Nephron progenitor cell (in vitro differentiated cells): ENCODE measurements at regions not wholly inside any gene's neighbourhood (a gene's known extent, or its start where the extent isn't known, plus 50 kb on each side); places are given as distances from the start of the nearest gene placed in this dataset.

Source experiments
- DNase-seq: peaks from one replicate; pipeline ENCODE4 v3.0.0; 2021
- H3K27ac Mint-ChIP-seq: 2 replicates; pipeline ENCODE4 v1.8.0; 2021; ENCODE audit warnings: mild to moderate bottlenecking, moderate library complexity, mixed read lengths
- H3K27me3 Mint-ChIP-seq: 2 replicates; pipeline ENCODE4 v1.8.0; 2021; ENCODE audit warnings: mild to moderate bottlenecking, low read depth, mixed read lengths; ENCODE audit not compliant: poor library complexity
- H3K36me3 Mint-ChIP-seq: 2 replicates; pipeline ENCODE4 v1.8.0; 2021; ENCODE audit warnings: low read depth, mixed read lengths
- H3K4me1 Mint-ChIP-seq: 2 replicates; pipeline ENCODE4 v1.8.0; 2021; ENCODE audit warnings: mixed read lengths
- H3K4me3 Mint-ChIP-seq: 2 replicates; pipeline ENCODE4 v1.8.0; 2021; ENCODE audit warnings: mild to moderate bottlenecking, moderate library complexity, mixed read lengths
- H3K9me3 Mint-ChIP-seq: 2 replicates; pipeline ENCODE4 v1.8.0; 2021; ENCODE audit warnings: mild to moderate bottlenecking, moderate library complexity, mixed read lengths
- CTCF ChIP-seq: fragments of 200-600 bp; sonication (generic); IDR thresholded peaks from 2 replicates; pipeline ENCODE4 v1.5.0; 2021; ENCODE audit warnings: antibody characterized with exemption

DNA sequence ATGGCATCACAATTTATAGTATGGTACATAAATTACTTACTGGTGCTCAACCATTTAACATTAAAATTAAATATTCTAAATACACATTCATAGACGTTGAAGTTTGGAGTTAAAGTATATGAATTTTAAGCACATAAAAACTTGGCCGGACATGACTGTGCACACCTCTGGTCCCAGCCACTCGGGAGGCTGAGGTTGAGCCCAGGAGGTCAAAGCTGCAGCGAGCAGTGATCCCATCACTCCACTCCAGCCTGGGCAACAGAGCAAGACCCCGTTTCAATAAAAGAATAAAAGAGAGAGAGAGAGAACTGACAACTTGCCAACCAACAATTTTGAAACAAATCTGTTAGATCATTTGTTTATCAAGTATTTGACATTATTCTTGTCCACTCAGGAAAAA lies 943.3 kb upstream of the KCND2 start:
- no peak for DNase-seq
- no peak for TF ChIP-seq CTCF
- H3K4me3 Mint-ChIP-seq, result no peak overlapping the region
- H3K27me3 Mint-ChIP-seq, result peaks cover 3% of the 10 kb centered on the region
- H3K36me3 Mint-ChIP-seq, result no peaks in the 10 kb centered on the region
- H3K4me1 Mint-ChIP-seq, result no peaks in the 10 kb centered on the region
- H3K9me3 Mint-ChIP-seq, result no peaks in the 10 kb centered on the region
- H3K27ac Mint-ChIP-seq, result no peak overlapping the region

DNA sequence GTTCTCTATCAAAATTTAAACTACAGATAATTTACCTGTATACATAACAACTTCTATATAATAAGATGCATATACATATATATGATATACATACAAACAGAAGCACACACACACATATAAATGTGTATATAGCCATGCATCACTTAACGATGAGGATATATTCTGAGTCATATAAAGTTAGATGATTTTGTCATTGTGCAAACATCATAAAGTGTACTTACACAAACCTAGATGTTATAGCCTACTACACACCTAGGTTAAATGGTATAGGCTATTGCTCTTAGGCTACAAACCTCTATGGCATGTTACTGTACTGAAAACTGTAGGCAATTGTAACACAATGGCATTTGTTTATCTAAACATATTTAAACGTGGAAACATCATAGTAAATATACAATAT lies 937.6 kb upstream of the KCND2 start:
- DNase-seq, result no peak
- no peak overlapping the region for H3K4me3 Mint-ChIP-seq
- no peaks in the 10 kb centered on the region for H3K36me3 Mint-ChIP-seq
- H3K9me3 Mint-ChIP-seq, result no peaks in the 10 kb centered on the region
- peaks cover 3% of the 10 kb centered on the region for H3K27me3 Mint-ChIP-seq
- no peak overlapping the region for H3K27ac Mint-ChIP-seq
- no peak for TF ChIP-seq CTCF
- H3K4me1 Mint-ChIP-seq, result no peaks in the 10 kb centered on the region

DNA sequence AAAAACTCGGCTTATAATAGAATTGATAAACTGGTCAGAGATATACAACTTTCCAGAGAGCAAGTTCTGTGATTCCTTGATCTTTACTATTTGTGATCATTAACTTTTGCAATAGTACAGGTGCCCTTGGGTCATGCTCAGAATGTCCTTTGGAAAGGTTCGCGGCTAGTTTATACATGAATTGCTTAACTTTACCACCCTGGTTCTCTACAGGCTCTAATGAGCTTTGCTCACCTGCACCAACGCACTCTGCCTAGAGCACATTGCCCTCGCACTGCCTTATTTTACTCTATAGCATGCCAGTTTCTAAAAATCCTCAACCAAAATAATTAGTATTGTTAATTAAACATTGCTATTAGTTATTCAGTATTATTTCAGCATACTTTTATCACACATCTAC lies 931.2 kb upstream of the KCND2 start:
- H3K9me3 Mint-ChIP-seq, result no peaks in the 10 kb centered on the region
- no peak overlapping the region for H3K27ac Mint-ChIP-seq
- H3K4me3 Mint-ChIP-seq, result no peak overlapping the region
- DNase-seq, result no peak
- no peak for TF ChIP-seq CTCF
- no peaks in the 10 kb centered on the region for H3K4me1 Mint-ChIP-seq
- H3K36me3 Mint-ChIP-seq, result no peaks in the 10 kb centered on the region
- H3K27me3 Mint-ChIP-seq, result no peaks in the 10 kb centered on the region

DNA sequence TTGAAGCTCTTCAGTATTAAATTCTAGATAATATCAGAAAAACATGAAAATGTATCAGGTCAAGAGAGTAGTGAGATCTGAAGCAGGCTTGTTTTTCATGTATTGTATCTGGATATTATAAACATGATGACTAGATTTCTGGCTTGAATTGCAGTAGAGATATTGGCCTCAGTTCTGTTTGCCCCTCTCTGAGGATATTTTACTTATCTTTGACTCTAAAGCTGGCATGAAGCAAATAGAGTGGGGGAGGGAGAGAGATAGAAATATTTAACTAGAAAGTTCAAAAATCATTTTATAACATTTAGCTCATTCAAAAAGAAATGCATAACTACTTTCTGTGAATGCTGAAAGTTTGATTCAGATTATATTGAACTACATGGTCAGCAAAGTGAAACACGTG lies 929.7 kb upstream of the KCND2 start:
- Mint-ChIP-seq H3K36me3 (no peaks in the 10 kb centered on the region), H3K9me3 (no peaks in the 10 kb centered on the region), H3K4me3 (no peak overlapping the region), H3K4me1 (no peaks in the 10 kb centered on the region), H3K27ac (no peak overlapping the region), H3K27me3 (no peaks in the 10 kb centered on the region)
- DNase-seq, result no peak
- no peak for TF ChIP-seq CTCF

- Mint-ChIP-seq H3K36me3 (no peaks in the 10 kb centered on the region), H3K4me3 (no peak overlapping the region), H3K27me3 (no peaks in the 10 kb centered on the region)
Measured at GRCh38 chr7:119344466-119344865, 928.5 kb upstream of the KCND2 start.

More at GRCh38 chr7:119344466-119344865, 928.5 kb upstream of the KCND2 start:
- no peaks in the 10 kb centered on the region for H3K9me3 Mint-ChIP-seq
- no peaks in the 10 kb centered on the region for H3K4me1 Mint-ChIP-seq
- no peak for TF ChIP-seq CTCF
- DNase-seq, result no peak
- H3K27ac Mint-ChIP-seq, result no peak overlapping the region
